ENCODE measurements at regions not wholly inside any gene's neighbourhood (a gene's known extent, or its start where the extent isn't known, plus 50 kb on each side); places are given as distances from the start of the nearest gene placed in this dataset.
"Not testable (repeated sequence)": the region's sequence is repeated elsewhere in the genome, so short reads cannot be mapped to it uniquely, and the experiment has no call there.

GRCh38 chr3:145070795-145071194 is 1090.2 kb downstream of the PLOD2 start:
- TF ChIP-seq CTCF (IDR thresholded peaks at IDR 0.05; ENCODE audit: extremely low read depth, missing control alignments): no peak
- DNase-seq (ENCODE audit: low spot score): no peak

DNA sequence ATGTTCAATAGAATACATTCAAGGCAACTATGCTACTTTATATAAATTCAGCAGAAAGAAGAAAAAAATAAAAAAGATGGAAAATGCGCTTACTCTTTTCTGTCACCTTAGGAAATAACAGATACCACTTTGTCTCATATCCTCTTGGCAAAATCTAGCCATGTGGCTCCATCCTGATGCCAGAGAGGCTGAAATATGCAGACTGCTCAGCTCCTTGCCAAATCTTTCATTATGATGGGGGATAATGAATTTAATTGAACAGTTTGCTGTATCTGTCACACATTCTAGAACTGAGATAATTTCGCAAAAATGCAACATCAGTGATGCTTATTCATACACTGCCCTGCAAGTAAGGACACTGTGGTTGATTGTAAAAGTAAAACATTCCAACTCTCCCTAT is 1081.5 kb downstream of the PLOD2 start:
- DNase-seq (ENCODE audit: low spot score): no peak
- TF ChIP-seq CTCF (IDR thresholded peaks at IDR 0.05; ENCODE audit: extremely low read depth, missing control alignments): no peak

DNA sequence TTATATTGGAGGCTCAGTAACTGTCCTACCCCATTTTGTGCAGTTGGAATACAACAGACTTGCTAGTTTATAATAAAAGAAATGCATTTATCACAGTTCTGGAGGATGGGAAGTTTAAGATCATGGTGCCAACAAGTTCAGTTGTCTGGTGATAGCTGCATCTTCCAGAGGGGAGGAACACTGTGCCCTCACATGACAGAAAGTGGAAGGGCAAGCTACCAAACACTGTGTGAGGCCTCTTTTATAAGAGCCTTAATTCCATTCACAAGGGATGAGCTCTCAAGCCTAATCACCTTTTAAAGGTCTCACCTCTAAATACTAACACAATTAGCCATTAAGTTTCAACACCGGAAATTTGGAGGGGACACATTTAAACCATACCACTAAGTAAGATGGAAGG is 1073.9 kb downstream of the PLOD2 start:
- TF ChIP-seq CTCF (IDR thresholded peaks at IDR 0.05; ENCODE audit: extremely low read depth, missing control alignments): no peak
- no peak for DNase-seq (ENCODE audit: low spot score)

DNA sequence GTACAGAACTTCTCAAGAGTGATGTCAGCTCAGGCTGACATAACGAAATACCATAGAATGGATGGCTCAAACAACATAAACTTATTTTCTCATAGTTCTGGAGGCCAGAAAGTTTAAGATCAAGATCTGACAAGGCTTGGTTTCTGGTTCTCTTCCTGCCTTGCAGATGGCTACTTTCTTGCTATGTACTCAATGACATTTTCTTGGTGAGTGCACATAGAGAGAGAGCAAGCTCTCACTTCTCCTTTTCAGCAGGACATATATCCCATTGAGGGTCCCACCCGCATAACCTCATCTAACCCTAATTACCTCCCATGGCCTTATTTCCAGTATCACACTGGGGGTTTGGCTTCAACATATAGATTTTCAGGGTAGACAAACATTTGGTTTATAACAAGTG is 1072.1 kb downstream of the PLOD2 start:
- DNase-seq (ENCODE audit: low spot score): peak; percentile 1
- no peak for TF ChIP-seq CTCF (IDR thresholded peaks at IDR 0.05; ENCODE audit: extremely low read depth, missing control alignments)

GRCh38 chr3:145089337-145089736 is 1071.6 kb downstream of the PLOD2 start:
- no peak for DNase-seq (ENCODE audit: low spot score)
- no peak for TF ChIP-seq CTCF (IDR thresholded peaks at IDR 0.05; ENCODE audit: extremely low read depth, missing control alignments)

DNA sequence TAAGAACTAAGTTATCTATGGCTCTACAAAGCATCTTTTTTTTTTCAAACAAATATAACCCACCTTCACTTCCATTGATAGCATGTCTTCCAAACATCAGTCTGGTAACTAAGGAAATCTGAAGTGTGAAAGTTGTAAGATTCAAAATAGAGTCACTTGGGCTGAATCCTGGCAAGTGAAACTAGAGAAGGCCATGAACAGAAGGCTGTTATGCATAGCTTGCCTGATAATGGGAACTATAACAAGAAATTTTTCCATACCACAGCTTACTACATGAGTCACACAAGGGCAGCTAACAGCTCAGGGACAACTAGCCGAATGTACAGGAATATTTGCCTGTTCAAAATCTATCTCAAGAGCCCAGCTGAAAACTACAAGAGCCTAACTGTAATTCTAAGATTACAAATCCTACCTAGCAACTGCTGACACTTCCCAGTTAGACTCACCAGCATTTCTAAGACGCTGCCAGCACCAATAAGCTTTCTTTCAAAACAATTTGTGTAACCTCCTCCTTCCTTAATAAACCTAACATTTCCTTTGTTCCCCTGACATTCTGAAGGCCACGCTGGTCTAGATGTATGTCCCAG is 1066.5 kb downstream of the PLOD2 start:
- peak; percentile 35 for DNase-seq (ENCODE audit: low spot score)
- TF ChIP-seq CTCF (IDR thresholded peaks at IDR 0.05; ENCODE audit: extremely low read depth, missing control alignments): no peak

- not testable (repeated sequence) for DNase-seq (ENCODE audit: low spot score)
Measured at GRCh38 chr3:145111141-145111540, 1049.8 kb downstream of the PLOD2 start.

DNA sequence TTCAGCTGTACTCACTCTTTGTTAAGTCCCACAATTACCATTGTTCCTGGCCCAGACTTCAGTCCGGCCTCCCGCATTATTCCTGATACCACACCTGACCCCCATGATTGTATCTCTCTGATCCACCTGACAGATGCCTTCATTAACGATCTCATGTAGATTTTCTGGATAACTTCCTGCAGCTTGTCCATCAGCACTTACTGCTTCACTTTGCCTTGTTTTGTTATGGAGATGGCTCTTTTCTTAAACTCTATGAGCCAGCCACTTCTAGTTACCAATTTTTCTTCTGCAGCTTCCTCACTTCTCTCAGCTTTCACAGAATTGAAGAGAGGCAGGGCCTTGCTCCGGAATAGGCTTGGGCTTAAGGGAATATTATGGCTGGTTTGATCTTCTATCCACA is 1044.2 kb downstream of the PLOD2 start:
- DNase-seq (ENCODE audit: low spot score): no peak
- TF ChIP-seq CTCF (IDR thresholded peaks at IDR 0.05; ENCODE audit: extremely low read depth, missing control alignments): no peak
